B cell (primary cell): ENCODE measurements at regions not wholly inside any gene's neighbourhood (a gene's known extent, or its start where the extent isn't known, plus 50 kb on each side); places are given as distances from the start of the nearest gene placed in this dataset.

ENCODE experiments used
- CTCF ChIP-seq: fragments of 200-600 bp; IDR thresholded peaks from one replicate; pipeline ENCODE4 v1.8.0; 2022; ENCODE audit warnings: antibody characterized with exemption, mild to moderate bottlenecking
- EZH2 ChIP-seq: IDR thresholded peaks from 2 replicates; pipeline ENCODE4 v1.6.1; 2012; ENCODE audit warnings: borderline replicate concordance, low read depth, mild to moderate bottlenecking, moderate library complexity, low read length; ENCODE audit not compliant: insufficient read depth, poor library complexity, severe bottlenecking

GRCh38 chr6:40326714-40327421, 260.3 kb downstream of the LRFN2 start:
- TF ChIP-seq CTCF, result no peak
- TF ChIP-seq EZH2, result no peak
